Skeletal muscle cell (primary cell): ENCODE measurements at regions not wholly inside any gene's neighbourhood (a gene's known extent, or its start where the extent isn't known, plus 50 kb on each side); places are given as distances from the start of the nearest gene placed in this dataset.
"Not testable (repeated sequence)": the region's sequence is repeated elsewhere in the genome, so short reads cannot be mapped to it uniquely, and the experiment has no call there.

Source experiments
- DNase-seq: peaks from one replicate; pipeline ENCODE4 v3.0.0-alpha.2; 2010; ENCODE audit warnings: low read depth
- H3K4me3 ChIP-seq: 2 replicates; pipeline ENCODE4 v1.5.1; 2011; ENCODE audit warnings: low read depth, mild to moderate bottlenecking, control low read depth, low read length, moderate library complexity

- DNase-seq: no peak
- H3K4me3 ChIP-seq: no peak overlapping the region
Measured at GRCh38 chr10:105729428-105729827, 1088.3 kb downstream of the SORCS3 start.

GRCh38 chr10:105727586-105727985 lies 1086.5 kb downstream of the SORCS3 start:
- DNase-seq, H3K4me3 ChIP-seq: not testable (repeated sequence)

- H3K4me3 ChIP-seq: no peak overlapping the region
- no peak for DNase-seq
Measured at GRCh38 chr10:105727131-105727530, 1086.0 kb downstream of the SORCS3 start.

- DNase-seq: no peak
- no peak overlapping the region for H3K4me3 ChIP-seq
Measured at GRCh38 chr10:105726149-105726548, 1085.1 kb downstream of the SORCS3 start.

GRCh38 chr10:105725007-105725406 lies 1083.9 kb downstream of the SORCS3 start:
- no peak for DNase-seq
- H3K4me3 ChIP-seq: no peak overlapping the region

GRCh38 chr10:105718207-105718995 lies 1077.3 kb downstream of the SORCS3 start:
- no peak overlapping the region for H3K4me3 ChIP-seq
- no peak for DNase-seq

GRCh38 chr10:105714728-105715127 lies 1073.6 kb downstream of the SORCS3 start:
- no peak overlapping the region for H3K4me3 ChIP-seq
- DNase-seq: no peak

- DNase-seq: no peak
- H3K4me3 ChIP-seq: no peak overlapping the region
Measured at GRCh38 chr10:105707603-105708002, 1066.5 kb downstream of the SORCS3 start.

- no peak overlapping the region for H3K4me3 ChIP-seq
- DNase-seq: no peak
Measured at GRCh38 chr10:105706281-105707026, 1065.4 kb downstream of the SORCS3 start.

- no peak for DNase-seq
Measured at GRCh38 chr10:105702211-105702610, 1061.1 kb downstream of the SORCS3 start.

GRCh38 chr10:105700218-105700617 lies 1059.1 kb downstream of the SORCS3 start:
- no peak for DNase-seq

More at GRCh38 chr10:105702211-105702610, 1061.1 kb downstream of the SORCS3 start:
- no peak overlapping the region for H3K4me3 ChIP-seq

GRCh38 chr10:105699504-105699903 lies 1058.4 kb downstream of the SORCS3 start:
- H3K4me3 ChIP-seq: no peak overlapping the region
- no peak for DNase-seq

More at GRCh38 chr10:105700218-105700617, 1059.1 kb downstream of the SORCS3 start:
- no peak overlapping the region for H3K4me3 ChIP-seq

GRCh38 chr10:105698592-105698991 lies 1057.5 kb downstream of the SORCS3 start:
- no peak overlapping the region for H3K4me3 ChIP-seq

GRCh38 chr10:105697290-105697780 lies 1056.2 kb downstream of the SORCS3 start:
- DNase-seq: no peak
- no peak overlapping the region for H3K4me3 ChIP-seq

More at GRCh38 chr10:105698592-105698991, 1057.5 kb downstream of the SORCS3 start:
- no peak for DNase-seq

- no peak overlapping the region for H3K4me3 ChIP-seq
- DNase-seq: no peak
Measured at GRCh38 chr10:105691811-105692210, 1050.7 kb downstream of the SORCS3 start.

- H3K4me3 ChIP-seq: no peak overlapping the region
- no peak for DNase-seq
Measured at GRCh38 chr10:105682911-105683310, 1041.8 kb downstream of the SORCS3 start.

GRCh38 chr10:105681051-105681450 lies 1040.0 kb downstream of the SORCS3 start:
- DNase-seq: no peak
- no peak overlapping the region for H3K4me3 ChIP-seq

GRCh38 chr10:105679781-105680180 lies 1038.7 kb downstream of the SORCS3 start:
- no peak for DNase-seq

GRCh38 chr10:105675333-105675732 lies 1034.2 kb downstream of the SORCS3 start:
- H3K4me3 ChIP-seq: no peak overlapping the region
- no peak for DNase-seq

More at GRCh38 chr10:105679781-105680180, 1038.7 kb downstream of the SORCS3 start:
- no peak overlapping the region for H3K4me3 ChIP-seq

GRCh38 chr10:105674448-105674847 lies 1033.4 kb downstream of the SORCS3 start:
- DNase-seq: no peak
- H3K4me3 ChIP-seq: no peak overlapping the region
